ENCODE measurements at regions not wholly inside any gene's neighbourhood (a gene's known extent, or its start where the extent isn't known, plus 50 kb on each side); places are given as distances from the start of the nearest gene placed in this dataset.

- no peak overlapping the region for H3K27ac Mint-ChIP-seq (ENCODE audit: unreplicated experiment)
- no peak for DNase-seq (ENCODE audit: low spot score)
Measured at GRCh38 chr4:100289530-100289888, 99.2 kb upstream of the DDIT4L start.

GRCh38 chr4:100288811-100289529 is 98.7 kb upstream of the DDIT4L start:
- no peak overlapping the region for H3K27ac Mint-ChIP-seq (ENCODE audit: unreplicated experiment)
- no peaks in the 10 kb centered on the region for H3K36me3 Mint-ChIP-seq (ENCODE audit: low read depth, unreplicated experiment)

More at GRCh38 chr4:100289530-100289888, 99.2 kb upstream of the DDIT4L start:
- TF ChIP-seq CTCF (IDR thresholded peaks at IDR 0.05; ENCODE audit: unreplicated experiment), result no peak
- Mint-ChIP-seq H3K4me1 (ENCODE audit: unreplicated experiment) (peaks cover 12% of the 10 kb centered on the region), H3K9me3 (ENCODE audit: unreplicated experiment) (no peaks in the 10 kb centered on the region), H3K27me3 (ENCODE audit: unreplicated experiment) (peaks cover 1% of the 10 kb centered on the region), H3K36me3 (ENCODE audit: low read depth, unreplicated experiment) (no peaks in the 10 kb centered on the region), H3K4me3 (ENCODE audit: unreplicated experiment) (no peak overlapping the region)

GRCh38 chr4:100288161-100288560 is 97.9 kb upstream of the DDIT4L start:
- no peak overlapping the region for H3K27ac Mint-ChIP-seq (ENCODE audit: unreplicated experiment)
- H3K27me3 Mint-ChIP-seq (ENCODE audit: unreplicated experiment), result peaks cover 1% of the 10 kb centered on the region
- H3K9me3 Mint-ChIP-seq (ENCODE audit: unreplicated experiment), result no peaks in the 10 kb centered on the region
- no peaks in the 10 kb centered on the region for H3K36me3 Mint-ChIP-seq (ENCODE audit: low read depth, unreplicated experiment)
- no peak for DNase-seq (ENCODE audit: low spot score)
- H3K4me3 Mint-ChIP-seq (ENCODE audit: unreplicated experiment), result no peak overlapping the region
- TF ChIP-seq CTCF (IDR thresholded peaks at IDR 0.05; ENCODE audit: unreplicated experiment), result no peak
- H3K4me1 Mint-ChIP-seq (ENCODE audit: unreplicated experiment), result peaks cover 12% of the 10 kb centered on the region

More at GRCh38 chr4:100288811-100289529, 98.7 kb upstream of the DDIT4L start:
- no peak overlapping the region for H3K4me3 Mint-ChIP-seq (ENCODE audit: unreplicated experiment)
- no peak for DNase-seq (ENCODE audit: low spot score)
- peaks cover 12% of the 10 kb centered on the region for H3K4me1 Mint-ChIP-seq (ENCODE audit: unreplicated experiment)
- H3K27me3 Mint-ChIP-seq (ENCODE audit: unreplicated experiment), result peaks cover 1% of the 10 kb centered on the region
- TF ChIP-seq CTCF (IDR thresholded peaks at IDR 0.05; ENCODE audit: unreplicated experiment), result no peak
- no peaks in the 10 kb centered on the region for H3K9me3 Mint-ChIP-seq (ENCODE audit: unreplicated experiment)

GRCh38 chr4:100287534-100287933 is 97.3 kb upstream of the DDIT4L start:
- TF ChIP-seq CTCF (IDR thresholded peaks at IDR 0.05; ENCODE audit: unreplicated experiment), result no peak
- no peak for DNase-seq (ENCODE audit: low spot score)
- H3K4me3 Mint-ChIP-seq (ENCODE audit: unreplicated experiment), result no peak overlapping the region
- H3K36me3 Mint-ChIP-seq (ENCODE audit: low read depth, unreplicated experiment), result no peaks in the 10 kb centered on the region
- H3K9me3 Mint-ChIP-seq (ENCODE audit: unreplicated experiment), result no peaks in the 10 kb centered on the region
- H3K4me1 Mint-ChIP-seq (ENCODE audit: unreplicated experiment), result peaks cover 12% of the 10 kb centered on the region
- H3K27ac Mint-ChIP-seq (ENCODE audit: unreplicated experiment), result no peak overlapping the region
- H3K27me3 Mint-ChIP-seq (ENCODE audit: unreplicated experiment), result peaks cover 1% of the 10 kb centered on the region

- no peak overlapping the region for H3K4me3 Mint-ChIP-seq (ENCODE audit: unreplicated experiment)
- peaks cover 1% of the 10 kb centered on the region for H3K27me3 Mint-ChIP-seq (ENCODE audit: unreplicated experiment)
- H3K4me1 Mint-ChIP-seq (ENCODE audit: unreplicated experiment), result peaks cover 12% of the 10 kb centered on the region
- no peak for TF ChIP-seq CTCF (IDR thresholded peaks at IDR 0.05; ENCODE audit: unreplicated experiment)
- H3K9me3 Mint-ChIP-seq (ENCODE audit: unreplicated experiment), result no peaks in the 10 kb centered on the region
- no peaks in the 10 kb centered on the region for H3K36me3 Mint-ChIP-seq (ENCODE audit: low read depth, unreplicated experiment)
- H3K27ac Mint-ChIP-seq (ENCODE audit: unreplicated experiment), result no peak overlapping the region
- no peak for DNase-seq (ENCODE audit: low spot score)
Measured at GRCh38 chr4:100286636-100287035, 96.4 kb upstream of the DDIT4L start.
